ENCODE measurements at regions not wholly inside any gene's neighbourhood (a gene's known extent, or its start where the extent isn't known, plus 50 kb on each side); places are given as distances from the start of the nearest gene placed in this dataset.
A peak's percentile ranks its signal among the peaks of the same experiment; 100 is the strongest.

DNA sequence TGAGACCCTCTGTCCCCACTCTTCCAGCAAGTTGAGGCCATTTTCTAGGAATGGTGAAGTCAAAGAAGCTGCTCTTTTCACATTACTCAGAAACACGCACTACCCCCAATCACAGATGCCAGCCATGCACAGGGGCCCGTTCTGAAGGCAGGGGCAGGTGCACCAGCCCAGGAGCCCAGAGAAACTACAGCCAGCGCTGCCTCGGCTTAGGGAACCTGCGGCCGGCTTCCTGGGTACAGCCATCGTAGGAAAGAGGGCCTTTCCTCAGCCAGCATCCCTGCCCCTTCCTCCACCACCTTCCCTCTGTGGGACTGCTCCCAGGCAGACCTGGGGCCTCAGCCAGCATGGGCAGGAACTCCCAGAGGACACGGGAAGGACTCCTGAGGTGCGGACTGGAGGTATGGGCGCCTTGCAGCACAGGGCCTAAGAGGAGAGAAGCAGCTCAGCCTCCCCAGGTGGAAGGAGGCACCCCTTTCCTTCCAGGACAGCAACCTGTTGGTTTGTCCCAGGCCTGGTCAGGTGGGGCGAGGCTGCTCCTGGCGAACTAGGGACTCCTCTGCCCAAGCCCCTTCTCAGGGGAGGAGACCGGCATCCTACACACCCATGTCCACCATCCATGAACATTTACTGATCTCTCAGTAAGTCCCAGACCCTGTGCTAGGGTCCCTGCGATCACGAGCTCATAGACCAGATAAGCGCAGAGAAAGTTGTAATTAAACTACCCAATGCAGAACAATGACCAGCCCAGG, 99.0 kb upstream of the ID2 start:
- no peak for DNase-seq (ENCODE audit: low read depth)

- no peak for DNase-seq (ENCODE audit: low read depth)
Measured at GRCh38 chr2:8583400-8584173, 98.3 kb upstream of the ID2 start.

- no peak for DNase-seq (ENCODE audit: low read depth)
Measured at GRCh38 chr2:8584174-8585066, 97.4 kb upstream of the ID2 start.

- DNase-seq (ENCODE audit: low read depth), result no peak
Measured at GRCh38 chr2:8586457-8587051, 95.3 kb upstream of the ID2 start.

- no peak for DNase-seq (ENCODE audit: low read depth)
Measured at GRCh38 chr2:8587251-8587791, 94.5 kb upstream of the ID2 start.

GRCh38 chr2:8587920-8588830, 93.7 kb upstream of the ID2 start:
- DNase-seq (ENCODE audit: low read depth), result no peak

GRCh38 chr2:8588831-8589191, 93.0 kb upstream of the ID2 start:
- DNase-seq (ENCODE audit: low read depth), result no peak

DNA sequence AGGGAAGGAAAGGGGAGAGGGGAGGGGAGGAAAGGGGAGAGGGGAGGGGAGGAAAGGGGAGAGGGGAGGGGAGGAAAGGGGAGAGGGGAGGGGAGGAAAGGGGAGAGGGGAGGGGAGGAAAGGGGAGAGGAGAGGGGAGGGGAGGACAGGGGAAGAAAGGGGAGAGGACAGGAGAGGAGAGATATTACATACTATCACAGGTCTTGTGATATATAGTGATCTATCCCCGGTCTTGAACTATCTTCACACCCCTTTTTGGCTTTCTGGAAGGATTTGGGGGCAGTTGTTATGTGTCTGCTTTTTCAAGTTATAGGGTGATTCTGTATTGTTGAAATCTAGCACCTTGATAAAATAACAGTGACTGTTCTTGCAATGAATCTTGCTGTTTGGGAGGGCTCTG, 92.1 kb upstream of the ID2 start:
- DNase-seq (ENCODE audit: low read depth), result no peak

DNA sequence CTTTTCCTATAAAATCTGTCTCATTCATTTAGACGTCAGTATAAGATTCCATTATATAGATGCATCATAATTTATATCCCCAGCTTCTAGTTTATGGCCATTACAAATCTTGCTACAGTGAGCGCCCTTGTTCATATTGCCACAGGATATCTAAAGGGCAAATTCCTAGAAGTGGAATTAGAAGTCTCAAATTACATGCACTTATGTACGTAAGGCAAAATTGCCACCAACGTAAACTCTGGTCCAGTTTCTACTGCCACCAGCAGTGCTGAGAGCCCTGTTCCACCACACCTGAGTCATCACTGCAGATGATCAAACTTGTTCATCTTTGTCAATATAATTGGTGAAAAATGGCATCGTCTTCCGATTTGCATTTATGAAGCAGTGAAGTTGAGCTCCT, 90.9 kb upstream of the ID2 start:
- DNase-seq (ENCODE audit: low read depth), result peak; percentile 32

- DNase-seq (ENCODE audit: low read depth), result no peak
Measured at GRCh38 chr2:8592736-8593135, 89.1 kb upstream of the ID2 start.

GRCh38 chr2:8593243-8593642, 88.6 kb upstream of the ID2 start:
- DNase-seq (ENCODE audit: low read depth), result no peak

- no peak for DNase-seq (ENCODE audit: low read depth)
Measured at GRCh38 chr2:8594731-8595427, 87.0 kb upstream of the ID2 start.

DNA sequence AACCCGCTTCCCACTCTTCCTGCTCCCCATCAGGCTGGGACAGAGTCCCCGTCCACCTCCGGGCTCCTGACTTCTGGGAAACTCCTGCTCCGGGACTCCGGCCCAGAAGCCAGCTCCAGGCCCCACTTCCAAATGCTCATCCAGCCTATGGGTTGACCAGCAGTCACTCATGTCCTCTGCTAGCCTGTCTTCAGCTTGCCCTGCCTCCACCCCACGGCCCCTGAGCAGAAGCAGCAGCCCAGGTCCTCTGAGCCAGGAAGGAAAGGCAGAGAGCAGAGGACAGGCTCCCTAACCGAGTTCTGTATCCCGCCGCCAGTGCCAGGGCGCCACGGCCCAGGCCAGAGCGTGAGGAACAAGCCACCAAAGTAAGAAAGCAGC, 86.4 kb upstream of the ID2 start:
- no peak for DNase-seq (ENCODE audit: low read depth)

- no peak for DNase-seq (ENCODE audit: low read depth)
Measured at GRCh38 chr2:8595811-8596600, 85.8 kb upstream of the ID2 start.

DNA sequence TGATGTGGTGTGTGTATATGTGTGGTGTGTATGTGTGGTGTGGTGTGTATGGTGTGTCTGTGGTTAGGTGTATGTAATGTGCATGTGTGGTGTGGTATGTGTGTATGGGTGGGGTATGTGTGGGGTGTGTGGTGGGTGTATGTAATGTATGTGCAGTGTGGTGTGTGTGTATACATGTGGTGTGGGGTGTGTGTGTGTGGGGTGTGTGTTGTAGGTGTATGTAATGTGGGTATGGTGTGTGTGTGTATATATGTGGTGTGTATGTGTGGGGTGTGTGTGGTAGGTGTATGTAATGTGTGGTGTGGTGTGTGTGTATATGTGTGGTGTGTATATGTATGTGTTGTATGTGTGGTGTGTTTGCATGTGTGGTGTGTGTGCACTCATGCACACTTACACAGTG, 84.8 kb upstream of the ID2 start:
- DNase-seq (ENCODE audit: low read depth), result no peak

DNA sequence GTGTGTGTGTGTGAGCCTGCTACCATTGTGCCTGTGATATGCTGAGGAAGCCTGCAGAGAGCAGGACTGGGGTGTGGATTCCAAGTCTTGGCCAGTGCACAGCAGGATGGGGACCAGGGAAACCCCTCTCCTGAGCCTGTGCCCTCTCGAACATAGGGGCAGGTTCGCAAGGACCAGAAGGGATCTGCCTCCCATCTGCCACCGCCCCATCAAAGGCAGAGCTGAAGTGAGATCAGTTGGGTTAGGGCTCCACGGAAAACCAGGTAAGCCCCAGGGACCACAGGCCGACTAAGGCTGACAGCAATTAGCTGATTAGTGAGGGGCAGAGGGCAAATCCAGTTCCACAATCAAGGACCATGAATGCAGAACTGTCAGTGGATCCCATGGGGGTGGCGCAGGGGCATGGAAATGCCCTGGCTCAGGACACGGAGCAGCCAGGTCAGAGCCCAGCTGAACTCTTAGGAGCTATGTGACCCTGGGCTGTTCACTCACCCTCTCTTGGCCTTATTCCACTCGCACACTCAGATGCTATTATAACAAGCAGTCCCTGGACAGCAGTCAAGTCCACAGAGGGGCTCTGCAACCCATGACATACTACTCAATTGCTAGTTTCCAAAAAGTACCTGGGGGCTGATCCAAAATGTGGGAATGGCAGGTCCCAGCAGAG, 84.2 kb upstream of the ID2 start:
- no peak for DNase-seq (ENCODE audit: low read depth)

DNA sequence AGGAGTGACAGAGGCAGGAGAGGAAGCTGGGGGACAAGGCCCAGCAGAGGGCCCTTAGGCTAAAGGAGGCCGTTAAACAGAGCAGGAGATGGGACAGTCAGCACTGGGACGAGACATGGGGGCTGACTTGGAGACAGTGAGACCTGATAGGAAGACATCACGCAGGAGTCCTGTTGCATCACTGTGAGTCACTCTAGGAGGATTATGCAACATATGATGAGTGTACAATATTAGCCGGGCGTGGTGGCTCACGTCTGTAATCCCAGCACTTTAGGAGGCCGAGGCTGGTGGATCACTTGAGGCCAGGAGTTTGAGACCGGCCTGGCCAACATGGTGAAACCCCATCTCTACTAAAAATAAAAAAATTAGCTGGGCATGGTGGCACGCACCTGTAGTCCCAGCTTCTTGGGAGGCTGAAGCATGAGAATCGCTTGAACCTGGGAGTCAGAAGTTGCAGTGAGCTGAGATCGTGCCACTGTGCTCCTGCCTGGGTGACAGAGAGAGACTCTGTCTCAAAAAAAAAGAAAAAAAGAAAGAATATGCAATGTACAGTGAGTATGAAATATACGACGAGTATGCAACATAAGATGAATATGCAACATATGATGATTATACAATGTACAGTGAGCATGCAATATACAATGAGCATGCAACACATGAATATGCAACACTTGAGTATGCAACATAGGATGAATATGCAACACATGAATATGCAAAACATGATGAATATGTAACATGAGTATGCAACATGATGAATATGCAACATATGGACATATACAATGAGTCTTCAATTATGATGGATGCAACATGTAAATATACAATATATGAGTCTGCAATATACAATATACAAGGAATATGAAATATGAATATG, 83.3 kb upstream of the ID2 start:
- DNase-seq (ENCODE audit: low read depth), result peak; percentile 96

Data from RPMI7951 (cell line).